Adrenal gland (tissue), 9 donors: ENCODE measurements at regions not wholly inside any gene's neighbourhood (a gene's known extent, or its start where the extent isn't known, plus 50 kb on each side); places are given as distances from the start of the nearest gene placed in this dataset.

ENCODE experiments used
- DNase-seq, 7 donors: peaks; one replicate each; pipeline ENCODE4 v3.0.0-alpha.2; 2019 to 2020
- H3K27ac ChIP-seq, 5 donors: fragments of 200-600 bp; sonication (generic) in 4 of 5; 1 replicate in 3 of 5; 2 replicates in 2 of 5; pipeline versions ENCODE4 v1.5.1 to v1.8.0; 2016 to 2020; ENCODE audit warnings: mild to moderate bottlenecking in 1 of 5
- H3K27me3 ChIP-seq: fragments of 200-600 bp; 2 replicates; pipeline ENCODE4 v1.8.0; 2021
- H3K36me3 ChIP-seq, 2 donors: fragments of 200-600 bp; replicated peaks in 1 of 2; 1 replicate in 1 of 2; 2 replicates in 1 of 2; pipeline versions ENCODE4 v1.5.1 to v1.8.0; 2018 to 2022
- H3K4me1 ChIP-seq, 2 donors: fragments of 200-600 bp; replicated peaks in 1 of 2; 1 replicate in 1 of 2; 2 replicates in 1 of 2; pipeline versions ENCODE4 v1.5.1 to v1.8.0; 2018 to 2021
- H3K4me3 ChIP-seq, 4 donors: fragments of 200-600 bp; sonication (generic) in 3 of 4; one replicate each; pipeline ENCODE4 v1.5.1; 2016 to 2018
- H3K9me3 ChIP-seq, 3 donors: fragments of 200-600 bp; sonication (generic) in 1 of 3; replicated peaks in 1 of 3; 1 replicate in 2 of 3; 2 replicates in 1 of 3; pipeline versions ENCODE4 v1.5.1 to v1.8.0; 2016 to 2021
- POLR2A ChIP-seq, 2 donors: fragments of 450-650 bp; IDR thresholded peaks; one replicate each; pipeline ENCODE4 v1.6.1; 2017; ENCODE audit warnings: antibody characterized with exemption in 2 of 2, mild to moderate bottlenecking in 2 of 2, moderate library complexity in 1 of 2
- WGBS, 4 donors: extraction: QIAGEN DNeasy Blood & Tissue Kit in 2 of 4; methylation state at CpG; one replicate each; pipeline versions ENCODE4 v1.1.5 to v1.1.7; 2013 to 2017; 5-methylcytosine and 5-hydroxymethylcytosine counted together
- intact Hi-C, 2 donors: fragments of 100-400 bp; cut with DNase I; formaldehyde crosslinking; loops; one replicate each; pipeline versions ENCODE4 v1.14.1 to v1.15.0; 2022 to 2023
- TF ChIP-seq, protein P1 (sequence below), 6 experiments: fragments of 450-650 bp in 4 of 6; fragments of 200-600 bp in 2 of 6; sonication (generic) in 1 of 6; IDR thresholded peaks; 1 replicate in 5 of 6; 2 replicates in 1 of 6; pipeline versions ENCODE4 v1.5.1 to v1.8.0; 2016 to 2021; ENCODE audit warnings: antibody characterized with exemption in 6 of 6, mild to moderate bottlenecking in 2 of 6, moderate library complexity in 1 of 6
- donor health status: healthy with polysubstance abuse.
- donor health status: Bipolar disorder and iron deficiency.
- donor health status: DM: yes; HTN: yes; CAD: no.
- donor health status: DM: no; HTN: no; CAD: no.
- donor health status: DM: no; HTN: no; CAD: no.

DNA sequence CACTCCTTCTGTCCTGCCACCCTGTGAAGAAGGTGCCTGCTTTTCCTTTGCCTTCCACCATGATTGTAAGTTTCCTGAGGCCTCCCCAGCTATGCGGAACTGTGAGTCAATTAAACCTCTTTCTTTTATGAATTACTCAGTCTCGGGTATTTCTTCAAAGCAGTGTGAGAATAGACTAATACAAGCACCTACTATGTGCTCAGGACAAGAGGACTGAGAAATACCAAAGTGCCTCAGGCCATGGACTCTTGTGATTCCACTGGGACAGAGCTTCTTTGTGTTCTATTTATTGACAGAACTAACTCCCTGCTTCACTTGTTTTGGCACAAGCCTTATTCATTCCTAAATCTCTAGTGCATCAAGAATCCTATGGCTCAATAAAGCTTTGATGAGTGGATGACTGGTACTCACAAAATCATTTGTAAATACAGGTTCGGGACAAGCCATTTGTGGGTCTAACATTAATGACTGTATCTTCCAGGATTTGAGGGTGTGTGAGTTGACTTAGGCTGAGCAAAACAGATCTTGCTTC lies 204.2 kb downstream of the PDCD6IP start:
- no peaks in the 10 kb centered on the region for H3K9me3 ChIP-seq
- H3K4me1 ChIP-seq = no peaks in the 10 kb centered on the region
- H3K27ac ChIP-seq = no peak overlapping the region
- DNase-seq = no peak
- H3K36me3 ChIP-seq = no peaks in the 10 kb centered on the region
- H3K4me3 ChIP-seq = no peak overlapping the region
- TF ChIP-seq, protein P1, sequence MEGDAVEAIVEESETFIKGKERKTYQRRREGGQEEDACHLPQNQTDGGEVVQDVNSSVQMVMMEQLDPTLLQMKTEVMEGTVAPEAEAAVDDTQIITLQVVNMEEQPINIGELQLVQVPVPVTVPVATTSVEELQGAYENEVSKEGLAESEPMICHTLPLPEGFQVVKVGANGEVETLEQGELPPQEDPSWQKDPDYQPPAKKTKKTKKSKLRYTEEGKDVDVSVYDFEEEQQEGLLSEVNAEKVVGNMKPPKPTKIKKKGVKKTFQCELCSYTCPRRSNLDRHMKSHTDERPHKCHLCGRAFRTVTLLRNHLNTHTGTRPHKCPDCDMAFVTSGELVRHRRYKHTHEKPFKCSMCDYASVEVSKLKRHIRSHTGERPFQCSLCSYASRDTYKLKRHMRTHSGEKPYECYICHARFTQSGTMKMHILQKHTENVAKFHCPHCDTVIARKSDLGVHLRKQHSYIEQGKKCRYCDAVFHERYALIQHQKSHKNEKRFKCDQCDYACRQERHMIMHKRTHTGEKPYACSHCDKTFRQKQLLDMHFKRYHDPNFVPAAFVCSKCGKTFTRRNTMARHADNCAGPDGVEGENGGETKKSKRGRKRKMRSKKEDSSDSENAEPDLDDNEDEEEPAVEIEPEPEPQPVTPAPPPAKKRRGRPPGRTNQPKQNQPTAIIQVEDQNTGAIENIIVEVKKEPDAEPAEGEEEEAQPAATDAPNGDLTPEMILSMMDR (IDR thresholded peaks at IDR 0.05) = no peak
- no peak for TF ChIP-seq POLR2A (IDR thresholded peaks at IDR 0.05)
- intact Hi-C loops = no loop called here
- no peaks in the 10 kb centered on the region for H3K27me3 ChIP-seq
- 53 to 71% (median 56%) methylated on average over 3 of the region's 3 CpGs for WGBS, 4 donors

DNA sequence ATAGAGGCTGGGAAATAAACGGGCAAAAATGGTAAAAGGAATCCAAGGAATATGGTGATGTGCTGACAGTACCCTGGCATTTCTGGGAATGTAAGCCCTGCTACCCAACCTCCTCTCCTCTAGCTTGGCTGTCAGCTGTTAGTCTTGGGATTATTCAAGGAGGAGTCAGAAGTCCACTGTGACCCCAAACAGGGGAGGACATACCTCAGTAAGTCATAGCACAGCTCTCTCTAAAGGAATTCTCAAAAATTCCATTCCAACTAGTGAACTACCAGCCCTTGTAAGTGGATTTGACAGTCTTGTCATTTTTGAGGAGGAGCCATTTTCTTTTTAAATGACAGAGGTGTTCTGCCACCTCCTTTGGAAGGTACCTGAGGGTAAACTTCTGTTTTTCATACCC lies 207.5 kb downstream of the PDCD6IP start:
- WGBS, 4 donors = 40 to 69% (median 63%) methylated on average over 1 of the region's 1 CpG
- no peak overlapping the region for H3K27ac ChIP-seq
- no peaks in the 10 kb centered on the region for H3K36me3 ChIP-seq
- TF ChIP-seq, protein P1 (IDR thresholded peaks at IDR 0.05) = no peak
- no peak for TF ChIP-seq POLR2A (IDR thresholded peaks at IDR 0.05)
- no peaks in the 10 kb centered on the region for H3K4me1 ChIP-seq
- intact Hi-C loops = no loop called here
- DNase-seq = no peak
- no peak overlapping the region for H3K4me3 ChIP-seq
- no peaks in the 10 kb centered on the region for H3K9me3 ChIP-seq
- H3K27me3 ChIP-seq = no peaks in the 10 kb centered on the region

DNA sequence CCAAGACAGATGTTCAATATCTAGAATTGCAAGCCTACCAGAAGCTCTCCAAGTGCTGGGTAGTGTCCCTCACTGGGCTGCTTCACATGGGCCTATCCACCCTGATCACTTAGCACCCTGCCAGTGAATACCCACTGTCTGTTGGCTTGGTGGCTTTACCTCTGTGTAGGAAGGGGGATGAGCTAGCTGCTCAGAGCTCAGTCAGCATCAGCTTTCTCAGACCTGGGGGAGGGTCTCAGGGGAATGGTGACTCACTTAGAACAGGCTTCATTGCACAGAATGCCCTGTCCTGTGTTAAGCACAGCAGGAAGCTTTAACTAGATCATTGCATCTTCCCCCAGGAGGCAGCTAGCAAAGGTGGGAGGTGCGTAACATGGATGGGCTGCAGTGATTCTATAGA lies 209.8 kb downstream of the PDCD6IP start:
- no peak for DNase-seq
- Histone ChIP-seq H3K4me1 (peaks cover 0 to 11% of the 10 kb centered on the region in 2 donors), H3K36me3 (no peaks in the 10 kb centered on the region), H3K9me3 (no peaks in the 10 kb centered on the region), H3K27ac (no peak overlapping the region), H3K27me3 (no peaks in the 10 kb centered on the region), H3K4me3 (no peak overlapping the region)
- intact Hi-C loops = no loop called here
- 88 to 96% (median 93%) methylated on average over 1 of the region's 1 CpG for WGBS, 4 donors
- TF ChIP-seq, protein P1 (IDR thresholded peaks at IDR 0.05) = no peak

DNA sequence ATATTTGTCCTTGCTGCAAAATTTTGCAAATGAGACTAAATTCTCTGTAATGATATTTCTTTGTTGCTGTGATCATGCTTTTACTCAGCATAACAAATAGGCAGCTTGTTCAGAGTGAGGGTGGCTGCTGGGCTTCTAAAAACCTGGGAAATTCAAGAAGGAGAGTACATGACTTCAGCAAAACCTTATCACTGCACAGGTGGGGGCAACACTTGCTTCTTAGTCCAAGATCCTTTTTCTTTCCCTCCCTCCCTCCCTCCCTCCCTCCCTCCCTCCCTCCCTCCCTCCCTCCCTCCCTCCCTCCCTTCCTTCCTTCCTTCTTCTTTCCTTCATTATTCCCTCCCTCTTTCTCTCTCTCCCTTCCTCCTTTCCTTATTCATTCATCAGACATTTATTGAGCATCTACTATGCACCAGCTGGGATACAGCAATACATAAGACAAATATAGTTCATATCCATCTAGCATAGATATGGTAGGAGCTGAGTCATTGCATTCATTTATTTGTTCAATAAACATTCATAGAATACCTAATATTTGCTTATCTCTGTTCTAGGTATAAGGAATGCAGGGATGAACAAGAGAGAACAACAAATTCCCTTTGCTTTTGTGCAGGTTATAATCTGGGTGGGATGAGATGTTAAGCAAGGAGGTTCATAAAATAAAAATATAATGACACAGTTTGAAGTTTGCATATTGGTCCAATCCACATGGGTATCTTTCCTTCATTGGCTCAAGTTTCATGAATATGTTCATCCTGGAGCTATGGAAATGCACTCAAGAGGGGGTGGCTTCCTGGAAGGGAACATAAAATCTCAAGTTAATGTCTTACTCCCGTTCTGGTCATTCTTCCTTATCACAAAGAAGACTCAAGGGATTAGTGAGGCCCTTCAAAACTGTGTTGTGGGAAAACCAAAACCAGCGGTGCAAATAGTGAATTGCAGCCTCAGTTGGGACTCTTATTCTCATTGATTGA lies 210.7 kb downstream of the PDCD6IP start:
- no peak for TF ChIP-seq POLR2A (IDR thresholded peaks at IDR 0.05)
- TF ChIP-seq, protein P1 (IDR thresholded peaks at IDR 0.05) = no peak
- Histone ChIP-seq H3K9me3 (no peaks in the 10 kb centered on the region), H3K4me1 (peaks cover 0 to 11% of the 10 kb centered on the region in 2 donors), H3K4me3 (no peak overlapping the region), H3K27me3 (no peaks in the 10 kb centered on the region), H3K27ac (no peak overlapping the region), H3K36me3 (no peaks in the 10 kb centered on the region)
- intact Hi-C loops = no loop called here
- 63 to 85% (median 76%) methylated on average over 2 of the region's 2 CpGs for whole genome bisulfite sequencing, 4 donors
- DNase-seq = no peak
